ENCODE measurements at regions not wholly inside any gene's neighbourhood (a gene's known extent, or its start where the extent isn't known, plus 50 kb on each side); places are given as distances from the start of the nearest gene placed in this dataset.

- Histone ChIP-seq H3K4me1 (no peaks in the 10 kb centered on the region), H3K27me3 (no peaks in the 10 kb centered on the region), H3K27ac (no peak overlapping the region), H3K4me3 (no peak overlapping the region), H3K9me3 (no peaks in the 10 kb centered on the region), H3K36me3 (no peaks in the 10 kb centered on the region)
- intact Hi-C loops (cut with DNase I; ENCODE audit: low total_unique reads): no loop called here
- ATAC-seq (no peak), DNase-seq (no peak)
- in situ Hi-C loops (cut with MboI; ENCODE audit: low sequenced_read_pairs in 4 of 4): no loop called here
- no peak for TF ChIP-seq CTCF (IDR thresholded peaks at IDR 0.05 in 4 of 5, conservative IDR thresholded peaks at IDR 0.05 in 1 of 5)
- no peak for TF ChIP-seq POLR2A (IDR thresholded peaks at IDR 0.05)
These were observed 197.9 kb downstream of the DSEL start for GRCh38 chr18:67318651-67319050.

GRCh38 chr18:67310826-67311225, 205.7 kb downstream of the DSEL start:
- in situ Hi-C loops (cut with MboI; ENCODE audit: low sequenced_read_pairs in 4 of 4): no loop called here

GRCh38 chr18:67308819-67309218, 207.7 kb downstream of the DSEL start:
- TF ChIP-seq CTCF (IDR thresholded peaks at IDR 0.05 in 4 of 5, conservative IDR thresholded peaks at IDR 0.05 in 1 of 5): no peak
- TF ChIP-seq POLR2A (IDR thresholded peaks at IDR 0.05): no peak
- Histone ChIP-seq H3K27me3 (no peaks in the 10 kb centered on the region), H3K36me3 (no peaks in the 10 kb centered on the region), H3K4me3 (no peak overlapping the region), H3K9me3 (no peaks in the 10 kb centered on the region), H3K27ac (no peak overlapping the region), H3K4me1 (no peaks in the 10 kb centered on the region)
- DNase-seq (no peak), ATAC-seq (no peak)
- in situ Hi-C loops (cut with MboI; ENCODE audit: low sequenced_read_pairs in 4 of 4) (no loop called here), intact Hi-C loops (cut with DNase I; ENCODE audit: low total_unique reads) (no loop called here)

More at GRCh38 chr18:67310826-67311225, 205.7 kb downstream of the DSEL start:
- Histone ChIP-seq H3K9me3 (no peaks in the 10 kb centered on the region), H3K27me3 (no peaks in the 10 kb centered on the region), H3K4me1 (no peaks in the 10 kb centered on the region), H3K27ac (no peak overlapping the region), H3K36me3 (no peaks in the 10 kb centered on the region), H3K4me3 (no peak overlapping the region)
- intact Hi-C loops (cut with DNase I; ENCODE audit: low total_unique reads): no loop called here
- TF ChIP-seq CTCF (IDR thresholded peaks at IDR 0.05 in 4 of 5, conservative IDR thresholded peaks at IDR 0.05 in 1 of 5): no peak
- TF ChIP-seq POLR2A (IDR thresholded peaks at IDR 0.05): no peak
- no peak for ATAC-seq
- no peak for DNase-seq

GRCh38 chr18:67305466-67305865, 211.1 kb downstream of the DSEL start:
- in situ Hi-C loops (cut with MboI; ENCODE audit: low sequenced_read_pairs in 4 of 4) (no loop called here), intact Hi-C loops (cut with DNase I; ENCODE audit: low total_unique reads) (no loop called here)
- H3K4me3 ChIP-seq: no peak overlapping the region
- H3K4me1 ChIP-seq: no peaks in the 10 kb centered on the region
- H3K27me3 ChIP-seq: no peaks in the 10 kb centered on the region
- ATAC-seq (no peak), DNase-seq (no peak)
- H3K9me3 ChIP-seq: no peaks in the 10 kb centered on the region
- no peak overlapping the region for H3K27ac ChIP-seq
- H3K36me3 ChIP-seq: no peaks in the 10 kb centered on the region
- TF ChIP-seq POLR2A (IDR thresholded peaks at IDR 0.05) (no peak), CTCF (IDR thresholded peaks at IDR 0.05 in 4 of 5, conservative IDR thresholded peaks at IDR 0.05 in 1 of 5) (no peak)

- intact Hi-C loops (cut with DNase I; ENCODE audit: low total_unique reads): no loop called here
- DNase-seq (no peak), ATAC-seq (no peak)
- Histone ChIP-seq H3K4me1 (no peaks in the 10 kb centered on the region), H3K4me3 (no peak overlapping the region), H3K27me3 (no peaks in the 10 kb centered on the region), H3K9me3 (no peaks in the 10 kb centered on the region), H3K27ac (no peak overlapping the region), H3K36me3 (no peaks in the 10 kb centered on the region)
- TF ChIP-seq POLR2A (IDR thresholded peaks at IDR 0.05) (no peak), CTCF (IDR thresholded peaks at IDR 0.05 in 4 of 5, conservative IDR thresholded peaks at IDR 0.05 in 1 of 5) (no peak)
- in situ Hi-C loops (cut with MboI; ENCODE audit: low sequenced_read_pairs in 4 of 4): no loop called here
These were observed 214.5 kb downstream of the DSEL start for GRCh38 chr18:67302043-67302442.

All from gastrocnemius medialis (tissue), 4 donors.